MM.1S (cell line): ENCODE measurements at regions not wholly inside any gene's neighbourhood (a gene's known extent, or its start where the extent isn't known, plus 50 kb on each side); places are given as distances from the start of the nearest gene placed in this dataset.

ENCODE experiments used
- EZH2phosphoT487 ChIP-seq: fragments of 300-600 bp; sonication (generic); IDR thresholded peaks from 2 replicates; pipeline ENCODE4 v1.6.1; 2018; ENCODE audit warnings: antibody characterized with exemption, low read length
- TF ChIP-seq, protein P1 (sequence below): fragments of 300-600 bp; sonication (generic); IDR thresholded peaks from 2 replicates; pipeline ENCODE4 v1.5.1; 2016; ENCODE audit warnings: antibody characterized with exemption, low read length, mixed read lengths

DNA sequence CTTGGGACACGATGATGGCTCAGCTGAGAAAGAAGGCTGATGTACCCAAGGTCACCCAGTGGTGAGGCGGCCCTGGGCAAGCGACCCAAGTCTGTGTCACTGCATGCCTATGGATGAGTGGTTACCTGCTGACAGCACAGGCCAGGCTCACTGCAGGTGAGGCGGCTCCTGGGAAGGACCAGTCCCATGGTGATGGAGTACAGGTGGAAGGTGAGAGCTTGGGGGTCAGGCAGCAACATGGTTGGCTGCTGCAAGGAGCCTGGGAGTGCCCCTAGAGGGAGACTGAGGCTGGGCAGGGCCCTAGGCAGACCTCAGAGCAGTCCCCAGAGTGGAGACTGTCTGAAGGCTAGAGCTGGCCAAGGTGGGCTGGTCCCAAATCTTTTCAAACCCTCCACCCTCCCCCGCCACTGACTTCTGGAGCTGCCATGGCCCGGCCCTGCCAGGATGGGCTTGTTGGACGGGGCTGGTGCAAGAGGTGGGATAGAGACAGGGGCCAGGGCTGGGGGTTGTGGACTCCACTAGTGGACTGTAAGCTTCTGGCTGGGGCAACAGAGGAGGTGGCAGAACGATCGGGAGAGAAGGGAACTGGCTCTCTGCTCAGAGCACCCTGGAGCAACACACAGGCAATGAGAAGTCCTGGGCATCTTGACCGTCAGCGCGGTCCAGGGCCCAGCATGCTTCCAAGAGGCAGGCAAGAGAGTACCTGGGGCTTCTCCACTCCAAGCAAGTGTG lies 72.5 kb upstream of the SLC6A11 start:
- TF ChIP-seq EZH2phosphoT487, result no peak
- TF ChIP-seq, protein P1, sequence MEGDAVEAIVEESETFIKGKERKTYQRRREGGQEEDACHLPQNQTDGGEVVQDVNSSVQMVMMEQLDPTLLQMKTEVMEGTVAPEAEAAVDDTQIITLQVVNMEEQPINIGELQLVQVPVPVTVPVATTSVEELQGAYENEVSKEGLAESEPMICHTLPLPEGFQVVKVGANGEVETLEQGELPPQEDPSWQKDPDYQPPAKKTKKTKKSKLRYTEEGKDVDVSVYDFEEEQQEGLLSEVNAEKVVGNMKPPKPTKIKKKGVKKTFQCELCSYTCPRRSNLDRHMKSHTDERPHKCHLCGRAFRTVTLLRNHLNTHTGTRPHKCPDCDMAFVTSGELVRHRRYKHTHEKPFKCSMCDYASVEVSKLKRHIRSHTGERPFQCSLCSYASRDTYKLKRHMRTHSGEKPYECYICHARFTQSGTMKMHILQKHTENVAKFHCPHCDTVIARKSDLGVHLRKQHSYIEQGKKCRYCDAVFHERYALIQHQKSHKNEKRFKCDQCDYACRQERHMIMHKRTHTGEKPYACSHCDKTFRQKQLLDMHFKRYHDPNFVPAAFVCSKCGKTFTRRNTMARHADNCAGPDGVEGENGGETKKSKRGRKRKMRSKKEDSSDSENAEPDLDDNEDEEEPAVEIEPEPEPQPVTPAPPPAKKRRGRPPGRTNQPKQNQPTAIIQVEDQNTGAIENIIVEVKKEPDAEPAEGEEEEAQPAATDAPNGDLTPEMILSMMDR, result no peak
